ENCODE measurements at regions not wholly inside any gene's neighbourhood (a gene's known extent, or its start where the extent isn't known, plus 50 kb on each side); places are given as distances from the start of the nearest gene placed in this dataset.

- TF ChIP-seq CTCF (IDR thresholded peaks at IDR 0.05) = no peak
- no peak for TF ChIP-seq CREB1 (CRISPR knock-in tag; IDR thresholded peaks at IDR 0.05)
- TF ChIP-seq ZBTB21 (CRISPR knock-in tag; IDR thresholded peaks at IDR 0.05; ENCODE audit: borderline replicate concordance) = no peak
- TF ChIP-seq KAT7 (CRISPR knock-in tag; IDR thresholded peaks at IDR 0.05; ENCODE audit: borderline replicate concordance) = no peak
- TF ChIP-seq CBFB (CRISPR knock-in tag; IDR thresholded peaks at IDR 0.05; ENCODE audit: low read depth) = no peak
Observed at GRCh38 chr5:63768221-63768620, 194.0 kb downstream of the HTR1A start.
